Tibial nerve (tissue), 4 donors: ENCODE measurements at regions not wholly inside any gene's neighbourhood (a gene's known extent, or its start where the extent isn't known, plus 50 kb on each side); places are given as distances from the start of the nearest gene placed in this dataset.
"Not testable (repeated sequence)": the region's sequence is repeated elsewhere in the genome, so short reads cannot be mapped to it uniquely, and the experiment has no call there.

Experiments used
- DNase-seq, 2 donors: peaks; one replicate each; pipeline ENCODE4 v3.0.0-alpha.2; 2019; ENCODE audit warnings: low spot score in 2 of 2
- H3K27ac ChIP-seq, 4 donors: fragments of 200-600 bp; sonication (generic) in 3 of 4; one replicate each; pipeline ENCODE4 v1.5.1; 2017 to 2019; ENCODE audit warnings: mild to moderate bottlenecking in 1 of 4
- H3K27me3 ChIP-seq, 2 donors: fragments of 200-600 bp; sonication (generic) in 1 of 2; one replicate each; pipeline versions ENCODE4 v1.5.1 to v1.6.0; 2017 to 2019
- H3K36me3 ChIP-seq, 3 donors: fragments of 200-600 bp; sonication (generic); one replicate each; pipeline ENCODE4 v1.5.1; 2018 to 2019
- H3K4me1 ChIP-seq, 4 donors: fragments of 200-600 bp; sonication (generic) in 3 of 4; one replicate each; pipeline ENCODE4 v1.5.1; 2017 to 2019
- H3K4me3 ChIP-seq, 4 donors: fragments of 200-600 bp; sonication (generic) in 3 of 4; one replicate each; pipeline ENCODE4 v1.5.1; 2017 to 2019; ENCODE audit warnings: mild to moderate bottlenecking in 1 of 4, moderate library complexity in 1 of 4
- H3K9me3 ChIP-seq, 4 donors: fragments of 200-600 bp; sonication (generic) in 3 of 4; one replicate each; pipeline ENCODE4 v1.5.1; 2017 to 2019
- CTCF ChIP-seq, 5 experiments: fragments of 200-600 bp in 3 of 5; fragments of 450-650 bp in 2 of 5; sonication (generic) in 3 of 5; IDR thresholded peaks; one replicate each; pipeline ENCODE4 v1.5.1; 2016 to 2019; ENCODE audit warnings: antibody characterized with exemption in 5 of 5, mild to moderate bottlenecking in 3 of 5, moderate library complexity in 2 of 5
- EP300 ChIP-seq, 2 donors: sonication (generic); formaldehyde crosslinking; IDR thresholded peaks; one replicate each; pipeline ENCODE4 v1.6.1; 2017; ENCODE audit warnings: antibody characterized with exemption in 2 of 2, mild to moderate bottlenecking in 1 of 2
- POLR2A ChIP-seq, 2 donors: fragments of 450-650 bp; IDR thresholded peaks; one replicate each; pipeline ENCODE4 v1.6.1; 2017; ENCODE audit warnings: antibody characterized with exemption in 2 of 2, mild to moderate bottlenecking in 2 of 2, moderate library complexity in 2 of 2
- WGBS, 2 donors: methylation state at CpG; one replicate each; pipeline ENCODE4 v1.1.5; 2018; 5-methylcytosine and 5-hydroxymethylcytosine counted together

GRCh38 chr7:91463330-91463729 lies 199.1 kb downstream of the FZD1 start:
- Histone ChIP-seq H3K4me1 (peaks cover 0 to 20% (median 0%) of the 10 kb centered on the region in 4 donors), H3K27ac (no peak overlapping the region), H3K9me3 (no peaks in the 10 kb centered on the region), H3K36me3 (no peaks in the 10 kb centered on the region), H3K27me3 (no peaks in the 10 kb centered on the region), H3K4me3 (no peak overlapping the region)
- no peak for DNase-seq
- TF ChIP-seq POLR2A (IDR thresholded peaks at IDR 0.05) (no peak), CTCF (IDR thresholded peaks at IDR 0.05) (no peak), EP300 (IDR thresholded peaks at IDR 0.05) (no peak)
- 89 to 90% methylated on average over 14 to 15 of the region's 15 CpGs for WGBS, 2 donors

- no peak for DNase-seq
- Histone ChIP-seq H3K4me3 (no peak overlapping the region), H3K4me1 (peaks cover 0 to 32% (median 0%) of the 10 kb centered on the region in 4 donors), H3K36me3 (no peaks in the 10 kb centered on the region), H3K9me3 (no peaks in the 10 kb centered on the region), H3K27me3 (no peaks in the 10 kb centered on the region), H3K27ac (no peak overlapping the region)
- WGBS, 2 donors: 48 to 54% methylated on average over 2 of the region's 2 CpGs
- TF ChIP-seq CTCF (IDR thresholded peaks at IDR 0.05) (no peak), POLR2A (IDR thresholded peaks at IDR 0.05) (no peak), EP300 (IDR thresholded peaks at IDR 0.05) (no peak)
Observed at GRCh38 chr7:91465595-91466061, 201.4 kb downstream of the FZD1 start.

DNA sequence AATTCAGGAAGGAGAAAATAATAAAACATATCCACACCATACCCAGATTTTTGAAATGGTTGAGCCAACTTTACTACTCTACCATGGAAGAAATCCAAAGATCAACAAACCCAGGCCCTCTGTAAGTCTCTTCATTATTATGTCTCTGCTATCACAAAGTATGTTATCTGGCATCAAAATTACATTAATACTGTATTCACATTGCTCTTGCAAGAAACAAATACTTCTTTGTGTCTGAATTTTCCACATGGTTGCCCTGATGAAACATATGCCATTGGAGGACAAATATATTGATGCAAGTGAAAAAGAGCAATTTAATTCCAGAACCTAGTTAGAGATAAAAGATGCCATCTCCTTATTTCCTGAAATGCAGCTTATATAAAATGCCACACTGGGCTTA lies 204.0 kb downstream of the FZD1 start:
- Histone ChIP-seq H3K4me1 (peaks cover 0 to 26% (median 0%) of the 10 kb centered on the region in 4 donors), H3K36me3 (no peaks in the 10 kb centered on the region), H3K27me3 (no peaks in the 10 kb centered on the region), H3K27ac (no peak overlapping the region), H3K9me3 (peaks cover 0 to 3% (median 0%) of the 10 kb centered on the region in 4 donors), H3K4me3 (no peak overlapping the region)
- DNase-seq: no peak
- TF ChIP-seq POLR2A (IDR thresholded peaks at IDR 0.05): no peak
- TF ChIP-seq EP300 (IDR thresholded peaks at IDR 0.05): no peak
- no peak for TF ChIP-seq CTCF (IDR thresholded peaks at IDR 0.05)

GRCh38 chr7:91473619-91474018 lies 209.4 kb downstream of the FZD1 start:
- H3K4me3 ChIP-seq: no peak overlapping the region
- WGBS, 2 donors: 45 to 61% methylated on average over 1 of the region's 1 CpG

DNA sequence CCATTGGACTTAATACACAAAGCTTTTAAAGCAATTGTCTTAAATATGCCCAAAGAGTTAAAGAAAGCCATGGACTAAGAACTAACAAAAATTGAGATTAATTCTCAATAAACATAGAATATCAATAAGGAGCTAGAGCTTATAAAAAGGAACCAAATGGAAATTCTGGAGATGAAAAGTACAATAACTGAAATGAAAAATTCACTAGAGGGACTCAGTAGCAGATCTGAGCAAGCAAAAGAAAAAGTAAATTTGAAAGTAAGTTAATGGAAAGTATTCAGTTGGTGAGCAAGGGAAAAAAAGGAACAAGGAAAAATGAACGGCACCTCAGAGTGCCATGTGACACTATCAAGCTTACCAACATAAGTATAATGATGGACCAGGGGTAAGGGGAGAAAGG lies 209.8 kb downstream of the FZD1 start:
- H3K27me3 ChIP-seq: no peaks in the 10 kb centered on the region
- no peaks in the 10 kb centered on the region for H3K36me3 ChIP-seq
- H3K9me3 ChIP-seq: peaks cover 0 to 26% (median 1%) of the 10 kb centered on the region in 4 donors
- H3K4me1 ChIP-seq: peaks cover 0 to 5% (median 0%) of the 10 kb centered on the region in 4 donors
- TF ChIP-seq POLR2A (IDR thresholded peaks at IDR 0.05): no peak
- TF ChIP-seq EP300 (IDR thresholded peaks at IDR 0.05): no peak
- TF ChIP-seq CTCF (IDR thresholded peaks at IDR 0.05): no peak
- no peak for DNase-seq
- no peak overlapping the region for H3K27ac ChIP-seq
- WGBS, 2 donors: 93 to 94% methylated on average over 1 of the region's 1 CpG
- no peak overlapping the region for H3K4me3 ChIP-seq

More at GRCh38 chr7:91473619-91474018, 209.4 kb downstream of the FZD1 start:
- Histone ChIP-seq H3K9me3 (peaks cover 0 to 26% (median 1%) of the 10 kb centered on the region in 4 donors), H3K27me3 (no peaks in the 10 kb centered on the region), H3K27ac (no peak overlapping the region), H3K4me1 (peaks cover 0 to 9% (median 0%) of the 10 kb centered on the region in 4 donors), H3K36me3 (no peaks in the 10 kb centered on the region)
- DNase-seq: no peak
- TF ChIP-seq CTCF (IDR thresholded peaks at IDR 0.05): no peak
- no peak for TF ChIP-seq EP300 (IDR thresholded peaks at IDR 0.05)
- TF ChIP-seq POLR2A (IDR thresholded peaks at IDR 0.05): no peak

DNA sequence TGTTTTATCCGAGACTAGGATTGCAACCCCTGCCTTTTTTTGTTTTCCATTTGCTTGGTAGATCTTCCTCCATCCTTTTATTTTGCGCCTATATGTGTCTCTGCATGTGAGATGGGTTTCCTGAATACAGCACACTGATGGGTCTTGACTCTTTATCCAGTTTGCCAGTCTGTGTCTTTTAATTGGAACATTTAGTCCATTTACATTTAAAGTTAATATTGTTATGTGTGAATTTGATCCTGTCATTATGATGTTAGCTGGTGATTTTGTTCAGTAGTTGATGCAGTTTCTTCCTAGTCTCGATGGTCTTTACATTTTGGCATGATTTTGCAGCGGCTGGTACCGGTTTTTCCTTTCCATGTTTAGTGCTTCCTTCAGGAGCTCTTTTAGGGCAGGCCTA lies 216.2 kb downstream of the FZD1 start:
- not testable (repeated sequence) for DNase-seq, H3K36me3 ChIP-seq, H3K4me1 ChIP-seq, H3K27me3 ChIP-seq, H3K4me3 ChIP-seq, H3K27ac ChIP-seq
- peaks cover 0 to 13% (median 0%) of the 10 kb centered on the region in 4 donors for H3K9me3 ChIP-seq
- 92 to 93% methylated on average over 5 of the region's 5 CpGs for WGBS, 2 donors
